NOMO-1 treated with dmso at 0.1 percent for 144 hours (cell line): ENCODE measurements at regions not wholly inside any gene's neighbourhood (a gene's known extent, or its start where the extent isn't known, plus 50 kb on each side); places are given as distances from the start of the nearest gene placed in this dataset.

Source experiments
- DNase-seq: peaks from one replicate; lab custom pipeline; 2025; ENCODE audit not compliant: unreplicated experiment; lab: John Stamatoyannopoulos, UW

DNA sequence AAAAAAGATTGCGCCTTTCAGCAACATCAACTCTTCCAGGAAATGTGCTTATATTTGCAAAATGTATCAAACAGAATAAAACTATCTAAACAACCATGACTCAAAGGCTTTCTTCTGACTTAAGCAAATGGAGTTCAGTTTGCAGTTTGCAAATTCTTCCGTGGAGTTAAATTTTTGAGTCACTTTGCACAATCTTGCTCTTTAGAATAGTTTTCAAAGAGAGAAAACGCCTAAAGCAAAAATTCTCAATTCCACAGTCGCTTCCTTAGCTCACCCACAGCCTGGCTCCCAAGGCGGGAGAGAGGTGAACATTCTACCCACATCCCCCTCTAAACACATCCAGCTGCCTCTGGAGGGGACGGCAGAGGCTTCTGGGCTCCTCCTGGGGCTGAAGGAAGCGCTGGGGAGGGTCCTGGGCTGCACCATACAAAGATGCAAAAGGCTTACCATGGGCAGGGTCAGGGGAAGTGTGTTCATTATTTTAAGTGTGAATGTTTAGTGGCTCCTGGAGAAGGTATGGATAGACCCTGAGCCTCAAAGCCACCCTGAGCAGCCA lies 1487.3 kb downstream of the TBC1D22A start:
- DNase-seq = no peak

DNA sequence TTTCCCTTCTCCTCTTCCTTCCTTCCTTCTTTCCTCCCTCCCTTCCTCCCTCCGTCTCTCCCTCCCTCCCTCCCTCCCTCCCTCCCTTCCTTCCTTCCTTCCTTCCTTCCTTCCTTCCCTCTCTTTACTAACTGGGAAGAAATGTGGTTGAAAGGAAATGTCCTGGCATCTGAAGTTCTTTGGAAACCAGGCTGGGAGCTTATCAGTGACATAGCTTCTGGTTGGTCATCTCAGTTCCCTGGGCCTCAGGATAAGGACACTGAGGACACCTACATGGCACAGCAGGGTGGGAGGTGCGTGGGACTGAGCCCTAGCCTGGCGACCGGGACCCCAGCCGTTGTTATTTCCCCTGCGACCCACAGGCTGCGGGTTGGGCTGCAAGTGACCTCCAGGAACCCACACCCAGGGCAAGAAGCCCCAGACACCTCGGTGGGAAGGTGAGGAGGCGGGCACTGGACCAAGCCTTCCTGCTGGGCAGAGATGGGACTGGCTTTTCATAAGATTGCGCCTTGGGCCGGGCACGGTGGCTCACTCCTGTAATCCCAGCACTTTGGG lies 1486.5 kb downstream of the TBC1D22A start:
- DNase-seq = no peak

DNA sequence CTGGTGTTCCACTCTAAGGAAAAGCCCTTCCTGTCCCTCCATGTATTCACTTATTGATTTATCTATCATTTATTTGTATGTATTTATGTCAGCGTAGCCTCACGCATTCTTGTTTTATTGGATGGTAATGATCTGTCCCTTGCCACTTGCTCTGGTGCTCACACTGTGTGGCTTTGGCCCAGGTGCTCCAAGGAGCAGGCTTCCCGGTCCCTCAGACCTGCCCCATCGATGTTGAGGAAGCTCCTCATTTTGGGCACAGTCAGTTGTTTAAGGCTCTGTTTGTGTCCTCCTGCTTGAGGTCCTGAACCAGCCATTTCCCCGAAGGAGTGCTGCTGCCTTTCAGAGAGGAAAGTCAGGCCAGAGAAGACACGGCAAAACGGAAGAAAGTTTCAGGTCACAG lies 1485.4 kb downstream of the TBC1D22A start:
- no peak for DNase-seq

DNA sequence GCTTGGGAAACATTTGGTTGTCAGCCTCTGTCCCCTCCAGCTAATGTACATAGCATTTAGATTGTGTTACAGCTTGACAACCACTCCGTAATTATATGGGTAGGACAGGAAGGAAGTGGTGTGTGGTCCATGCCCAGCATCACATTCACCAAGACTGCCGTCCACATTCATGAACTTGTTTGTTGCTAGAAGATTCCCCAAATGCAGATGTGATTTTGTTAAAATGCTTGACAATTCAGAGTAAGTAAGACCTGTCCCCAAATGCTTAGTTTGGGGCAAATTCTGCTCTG lies 1482.7 kb downstream of the TBC1D22A start:
- DNase-seq = no peak

DNA sequence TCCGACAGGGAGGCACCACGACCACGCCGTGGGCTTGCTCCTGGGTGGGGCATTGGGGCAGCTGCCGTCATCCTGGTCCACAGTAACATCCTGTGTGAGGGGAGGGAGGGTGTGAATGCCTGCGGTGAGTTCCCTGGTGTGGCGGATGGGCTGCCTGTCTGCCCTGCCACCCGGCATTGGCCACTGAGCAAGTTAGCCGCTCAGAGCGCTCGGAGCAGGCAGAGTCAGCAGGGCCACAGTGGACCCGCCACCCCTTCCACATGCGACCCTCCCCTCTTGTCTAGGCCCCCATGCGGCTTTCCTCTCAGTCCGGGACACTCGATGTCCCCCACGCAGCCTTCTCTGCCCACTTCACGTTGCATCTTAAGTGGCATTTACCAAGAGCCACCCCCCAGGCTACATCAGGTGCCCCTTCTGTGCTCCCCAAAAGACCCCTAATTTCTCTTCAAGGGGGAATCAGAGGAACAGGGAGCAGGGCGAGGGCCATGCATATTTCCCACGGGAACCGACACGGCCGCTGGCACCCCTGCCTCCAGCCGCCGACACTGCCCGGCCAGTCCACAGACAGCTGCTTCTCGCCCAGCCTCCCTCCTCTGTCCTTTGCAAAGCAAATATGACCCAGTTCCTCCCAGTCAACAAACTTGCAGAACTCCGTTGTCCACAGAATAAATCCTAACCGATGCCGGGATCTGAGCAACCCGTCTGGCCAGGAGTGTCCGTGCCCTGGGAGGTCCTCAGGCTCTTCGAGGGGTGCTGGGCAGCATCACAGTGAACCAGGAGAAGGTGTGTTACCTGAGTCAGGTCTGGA lies 1482.1 kb downstream of the TBC1D22A start:
- DNase-seq = no peak

- DNase-seq = no peak
These were observed 1480.0 kb downstream of the TBC1D22A start for GRCh38 chr22:48242461-48242864.

DNA sequence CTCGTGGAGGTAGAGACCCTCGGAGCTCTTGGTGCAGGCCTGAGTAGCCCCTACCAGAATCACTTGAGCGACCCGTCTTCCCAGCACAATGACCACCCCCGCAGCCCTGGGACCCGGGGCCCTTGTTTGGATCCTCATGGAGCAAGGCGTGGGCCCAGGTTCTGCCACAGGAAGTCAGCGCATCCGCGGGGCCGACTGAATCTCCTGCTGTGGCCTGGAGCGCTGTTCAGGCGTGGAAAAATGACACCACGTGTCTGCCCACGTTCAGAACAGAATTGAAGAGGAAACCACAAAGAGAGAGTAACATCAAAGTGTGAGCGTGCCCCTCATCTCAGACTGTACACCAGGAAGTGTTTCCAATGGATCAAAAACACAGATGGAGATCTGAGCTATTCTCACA lies 1479.2 kb downstream of the TBC1D22A start:
- DNase-seq = no peak

GRCh38 chr22:48240935-48241230 lies 1478.4 kb downstream of the TBC1D22A start:
- DNase-seq = no peak

DNA sequence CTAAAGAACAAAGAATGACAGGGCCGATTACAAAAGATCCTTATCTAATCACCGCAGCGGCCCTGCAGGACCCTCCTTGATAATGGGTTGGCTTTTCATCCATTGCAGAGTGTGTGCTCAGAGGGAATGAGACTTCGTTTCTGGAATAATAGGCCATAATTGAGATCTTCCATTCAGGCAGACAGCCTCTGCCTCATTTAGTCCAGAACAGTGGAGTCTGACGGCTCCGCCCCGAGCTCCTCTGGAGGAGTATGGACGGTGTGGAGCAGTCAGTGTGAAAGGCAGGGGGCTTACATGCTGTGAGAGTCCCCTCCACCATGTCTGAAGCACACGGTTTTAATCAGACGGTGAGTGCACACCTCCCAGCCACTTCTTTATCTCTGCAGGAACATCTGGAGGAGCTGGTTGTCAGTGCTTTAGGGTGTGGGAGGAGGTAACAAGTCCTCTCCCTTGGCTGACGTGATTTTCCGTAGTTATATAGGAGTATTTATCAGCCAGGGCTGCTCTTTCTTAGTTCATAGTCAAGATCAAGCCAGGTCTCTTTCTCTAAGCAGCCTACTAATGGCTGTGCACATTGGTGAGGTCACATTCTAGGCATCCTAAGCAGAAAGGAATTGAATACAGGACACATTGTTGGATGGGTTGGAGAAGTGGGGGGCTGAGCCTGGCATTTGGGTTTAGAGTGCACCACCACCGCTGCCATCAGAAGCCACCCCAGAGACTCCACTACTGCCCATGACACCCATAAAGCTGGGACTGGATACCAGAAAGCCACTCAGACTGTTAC lies 1477.9 kb downstream of the TBC1D22A start:
- DNase-seq = no peak

DNA sequence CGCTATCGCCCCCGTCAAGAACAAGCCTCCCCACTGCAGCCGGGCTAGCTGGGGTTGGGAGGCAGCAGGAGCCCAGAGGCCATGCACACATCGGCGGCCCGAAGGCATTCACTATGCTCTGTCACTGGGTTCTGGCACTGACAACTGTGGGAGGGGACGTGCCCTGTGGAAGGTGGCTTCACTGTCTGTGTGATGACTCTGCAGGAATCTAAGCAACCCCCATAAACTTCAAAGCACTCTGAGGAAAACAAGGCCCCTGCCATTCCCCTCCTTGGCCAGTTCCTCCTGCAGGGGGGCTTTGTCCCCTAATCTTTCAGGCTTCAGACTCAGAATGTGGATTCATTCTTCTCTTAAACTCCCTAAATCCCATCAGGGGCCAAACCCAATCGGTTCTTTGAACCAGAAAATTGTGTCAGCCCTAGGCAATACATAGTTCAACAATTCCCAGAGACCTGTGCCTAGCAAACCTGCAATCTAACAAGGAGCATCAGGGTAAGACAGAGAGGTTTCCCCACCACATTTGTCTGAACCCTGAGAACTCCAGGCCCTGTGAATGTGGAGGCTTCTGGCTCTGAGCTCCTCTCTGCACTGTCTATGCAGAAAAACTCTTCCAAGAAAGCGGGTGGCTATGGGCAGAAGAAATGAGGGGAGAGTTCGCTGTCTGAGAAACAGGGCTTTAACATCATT lies 1477.2 kb downstream of the TBC1D22A start:
- DNase-seq = no peak

- DNase-seq = no peak
These were observed 1476.5 kb downstream of the TBC1D22A start for GRCh38 chr22:48238966-48239365.

DNA sequence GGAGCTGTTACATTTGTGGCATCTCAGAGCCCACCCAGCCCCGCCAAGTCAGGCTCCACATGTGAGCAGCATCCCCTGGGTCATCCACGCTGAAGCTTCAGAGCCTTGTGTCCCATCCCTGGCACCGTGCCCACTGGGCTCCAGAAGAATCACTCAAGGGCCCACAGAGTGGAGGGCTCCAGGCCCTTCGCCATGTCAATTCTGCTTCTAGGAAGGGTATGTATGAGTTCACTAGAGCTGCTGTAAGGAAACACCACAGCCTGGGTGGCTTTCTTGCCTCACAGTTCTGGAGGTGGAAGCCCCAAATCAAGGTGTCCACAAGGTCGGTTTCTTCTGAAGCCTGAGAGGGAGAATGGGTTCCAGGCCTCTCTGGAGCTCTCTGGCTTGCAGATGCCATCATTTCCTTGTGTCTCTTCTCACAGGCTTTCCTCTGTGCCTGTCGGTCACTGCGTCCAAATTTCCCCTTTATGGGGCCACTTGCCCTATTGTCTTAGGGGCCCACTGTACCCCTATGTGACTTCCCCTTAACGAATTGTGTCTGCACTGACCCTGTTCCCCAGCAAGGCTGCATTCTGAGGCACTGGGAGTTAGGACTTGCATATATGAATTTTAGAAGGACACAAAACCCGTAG lies 1476.0 kb downstream of the TBC1D22A start:
- no peak for DNase-seq

GRCh38 chr22:48237466-48238283 lies 1475.2 kb downstream of the TBC1D22A start:
- no peak for DNase-seq

GRCh38 chr22:48236261-48236660 lies 1473.8 kb downstream of the TBC1D22A start:
- DNase-seq = no peak

- DNase-seq = no peak
These were observed 1473.3 kb downstream of the TBC1D22A start for GRCh38 chr22:48235744-48236143.

- no peak for DNase-seq
These were observed 1471.6 kb downstream of the TBC1D22A start for GRCh38 chr22:48234011-48234410.

DNA sequence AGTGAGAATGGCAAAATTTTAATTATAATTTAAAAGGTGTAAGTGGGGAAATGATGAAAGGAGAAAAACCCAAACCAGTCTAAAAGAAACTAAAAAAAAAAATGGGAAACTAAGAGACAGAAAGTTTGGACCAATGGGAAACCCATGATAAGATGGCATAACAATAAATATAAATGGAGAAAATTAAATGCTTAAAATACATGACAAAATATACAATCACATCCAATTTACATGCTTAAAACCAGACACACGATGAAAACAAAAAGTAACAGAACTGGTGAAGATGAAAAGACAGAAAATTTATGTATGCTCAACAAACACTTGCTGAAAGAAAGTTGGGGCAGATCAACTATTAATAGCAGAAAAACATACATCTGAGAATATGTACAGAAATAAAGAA lies 1471.1 kb downstream of the TBC1D22A start:
- DNase-seq = no peak

GRCh38 chr22:48228468-48228867 lies 1466.0 kb downstream of the TBC1D22A start:
- no peak for DNase-seq

DNA sequence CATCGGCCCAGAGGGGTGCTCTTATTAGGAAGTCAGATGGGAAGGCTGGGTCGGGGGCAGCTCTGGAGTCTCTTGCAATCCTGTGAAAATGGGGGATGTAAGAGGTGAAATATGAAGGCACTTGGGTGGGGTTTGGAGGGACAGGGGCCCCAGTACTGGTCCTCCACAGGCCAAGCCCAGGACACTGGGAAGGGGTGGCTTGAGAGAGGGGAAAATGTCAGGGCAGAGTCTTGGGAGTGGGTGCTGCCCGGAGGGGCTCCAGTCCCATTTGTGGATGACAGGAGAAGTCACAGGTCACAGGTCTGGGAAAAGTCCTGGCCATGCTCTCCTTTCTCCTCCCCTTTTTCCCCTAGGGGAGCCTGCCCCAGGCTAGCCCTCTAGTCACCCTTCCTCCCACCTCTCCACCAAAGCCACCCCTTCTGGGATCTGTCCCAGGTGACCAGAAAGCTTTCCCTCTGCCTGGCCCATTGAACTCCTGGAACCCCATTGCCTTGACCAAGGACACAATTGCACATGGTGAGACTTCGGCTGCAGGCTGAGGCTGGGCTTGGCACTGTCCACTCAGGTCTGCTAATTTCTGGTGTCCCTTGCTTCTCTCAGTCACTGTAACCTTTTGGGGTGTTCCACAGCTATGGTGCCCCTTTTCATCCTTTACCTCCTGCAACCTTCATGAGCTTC lies 1465.0 kb downstream of the TBC1D22A start:
- no peak for DNase-seq
